Fibroblast of mammary gland (primary cell): ENCODE measurements at regions not wholly inside any gene's neighbourhood (a gene's known extent, or its start where the extent isn't known, plus 50 kb on each side); places are given as distances from the start of the nearest gene placed in this dataset.
"Not testable (repeated sequence)": the region's sequence is repeated elsewhere in the genome, so short reads cannot be mapped to it uniquely, and the experiment has no call there.

Experiments used
- DNase-seq: peaks from one replicate; pipeline ENCODE4 v3.0.0-alpha.2; 2010; ENCODE audit warnings: low read depth
- H3K4me3 ChIP-seq: 2 replicates; pipeline ENCODE4 v1.5.1; 2011; ENCODE audit warnings: low read depth, mild to moderate bottlenecking, low read length, moderate library complexity; ENCODE audit not compliant: control insufficient read depth
- TF ChIP-seq, protein P1 (sequence below): conservative IDR thresholded peaks from 2 replicates; pipeline ENCODE4 v1.5.1; 2011; ENCODE audit warnings: low read depth, low read length, inconsistent platforms; ENCODE audit not compliant: control insufficient read depth, insufficient read depth

GRCh38 chr6:141780296-141780695 is 352.4 kb upstream of the GJE1 start:
- no peak for DNase-seq
- no peak overlapping the region for H3K4me3 ChIP-seq
- TF ChIP-seq, protein P1, sequence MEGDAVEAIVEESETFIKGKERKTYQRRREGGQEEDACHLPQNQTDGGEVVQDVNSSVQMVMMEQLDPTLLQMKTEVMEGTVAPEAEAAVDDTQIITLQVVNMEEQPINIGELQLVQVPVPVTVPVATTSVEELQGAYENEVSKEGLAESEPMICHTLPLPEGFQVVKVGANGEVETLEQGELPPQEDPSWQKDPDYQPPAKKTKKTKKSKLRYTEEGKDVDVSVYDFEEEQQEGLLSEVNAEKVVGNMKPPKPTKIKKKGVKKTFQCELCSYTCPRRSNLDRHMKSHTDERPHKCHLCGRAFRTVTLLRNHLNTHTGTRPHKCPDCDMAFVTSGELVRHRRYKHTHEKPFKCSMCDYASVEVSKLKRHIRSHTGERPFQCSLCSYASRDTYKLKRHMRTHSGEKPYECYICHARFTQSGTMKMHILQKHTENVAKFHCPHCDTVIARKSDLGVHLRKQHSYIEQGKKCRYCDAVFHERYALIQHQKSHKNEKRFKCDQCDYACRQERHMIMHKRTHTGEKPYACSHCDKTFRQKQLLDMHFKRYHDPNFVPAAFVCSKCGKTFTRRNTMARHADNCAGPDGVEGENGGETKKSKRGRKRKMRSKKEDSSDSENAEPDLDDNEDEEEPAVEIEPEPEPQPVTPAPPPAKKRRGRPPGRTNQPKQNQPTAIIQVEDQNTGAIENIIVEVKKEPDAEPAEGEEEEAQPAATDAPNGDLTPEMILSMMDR = no peak

- TF ChIP-seq, protein P1 = no peak
- no peak for DNase-seq
- no peak overlapping the region for H3K4me3 ChIP-seq
Measured at GRCh38 chr6:141764388-141764787, 368.3 kb upstream of the GJE1 start.

GRCh38 chr6:141758430-141758829 is 374.3 kb upstream of the GJE1 start:
- H3K4me3 ChIP-seq = no peak overlapping the region
- TF ChIP-seq, protein P1 = no peak
- DNase-seq = no peak

DNA sequence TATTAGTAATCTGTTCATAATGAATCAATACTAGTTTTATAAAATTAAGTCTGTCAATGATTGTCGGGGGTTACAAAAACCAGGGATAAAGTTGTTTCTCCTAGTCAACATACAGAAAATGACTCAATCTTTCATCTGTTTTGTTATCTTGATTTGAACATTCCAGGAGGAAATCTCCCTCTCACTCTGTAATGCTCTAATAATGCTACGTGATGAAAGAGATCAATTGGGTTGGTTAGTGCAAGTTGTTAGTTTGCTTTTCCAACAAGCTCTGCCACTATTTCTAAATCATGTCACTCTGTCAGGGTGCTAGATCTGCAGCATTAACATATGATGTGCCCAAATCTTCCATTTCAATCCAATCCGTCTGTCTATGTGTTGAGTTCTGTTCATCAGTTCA is 379.5 kb upstream of the GJE1 start:
- TF ChIP-seq, protein P1 = no peak
- H3K4me3 ChIP-seq = no peak overlapping the region
- DNase-seq = no peak

GRCh38 chr6:141752677-141753076 is 380.0 kb upstream of the GJE1 start:
- no peak overlapping the region for H3K4me3 ChIP-seq
- TF ChIP-seq, protein P1 = no peak
- DNase-seq = no peak

DNA sequence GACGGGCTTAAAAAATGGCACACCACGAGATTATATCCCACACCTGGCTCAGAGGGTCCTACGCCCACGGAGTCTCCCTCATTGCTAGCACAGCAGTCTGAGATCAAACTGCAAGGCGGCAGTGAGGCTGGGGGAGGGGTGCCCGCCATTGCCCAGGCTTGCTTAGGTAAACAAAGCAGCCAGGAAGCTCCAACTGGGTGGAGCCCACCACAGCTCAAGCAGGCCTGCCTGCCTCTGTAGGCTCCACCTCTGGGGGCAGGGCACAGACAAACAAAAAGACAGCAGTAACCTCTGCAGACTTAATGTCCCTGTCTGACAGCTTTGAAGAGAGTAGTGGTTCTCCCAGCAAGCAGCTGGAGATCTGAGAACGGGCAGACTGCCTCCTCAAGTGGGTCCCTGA is 386.4 kb upstream of the GJE1 start:
- not testable (repeated sequence) for H3K4me3 ChIP-seq, DNase-seq

DNA sequence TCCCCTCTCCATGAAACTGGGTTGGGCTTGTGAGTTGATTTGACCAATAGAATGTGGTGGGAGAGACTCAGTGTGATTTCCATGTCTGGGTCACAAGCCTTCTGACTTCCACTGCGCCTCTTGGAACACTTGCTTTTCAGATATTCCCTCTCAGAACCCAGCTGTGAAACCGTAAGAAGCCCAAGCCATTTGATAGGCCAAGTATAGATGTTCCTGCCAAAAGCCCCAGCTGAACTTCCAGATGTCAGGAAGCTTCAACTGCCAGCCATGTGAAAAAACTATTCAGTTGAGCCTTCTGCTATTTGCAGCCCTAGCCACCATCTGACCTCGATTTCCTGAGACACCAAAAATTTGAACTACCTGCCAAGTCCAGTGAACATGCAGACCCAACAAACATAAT is 387.8 kb upstream of the GJE1 start:
- no peak for DNase-seq
- H3K4me3 ChIP-seq = no peak overlapping the region
- TF ChIP-seq, protein P1 = no peak
